GM12891 (cell line): ENCODE measurements at regions not wholly inside any gene's neighbourhood (a gene's known extent, or its start where the extent isn't known, plus 50 kb on each side); places are given as distances from the start of the nearest gene placed in this dataset.

ENCODE experiments used
- POLR2A ChIP-seq: IDR thresholded peaks from 2 replicates; pipeline ENCODE4 v1.6.1; 2011; ENCODE audit warnings: low read depth, low read length, control low read depth
- POLR2AphosphoS5 ChIP-seq: IDR thresholded peaks from 2 replicates; pipeline ENCODE4 v1.6.1; 2011; ENCODE audit warnings: low read depth, low read length, control low read depth

DNA sequence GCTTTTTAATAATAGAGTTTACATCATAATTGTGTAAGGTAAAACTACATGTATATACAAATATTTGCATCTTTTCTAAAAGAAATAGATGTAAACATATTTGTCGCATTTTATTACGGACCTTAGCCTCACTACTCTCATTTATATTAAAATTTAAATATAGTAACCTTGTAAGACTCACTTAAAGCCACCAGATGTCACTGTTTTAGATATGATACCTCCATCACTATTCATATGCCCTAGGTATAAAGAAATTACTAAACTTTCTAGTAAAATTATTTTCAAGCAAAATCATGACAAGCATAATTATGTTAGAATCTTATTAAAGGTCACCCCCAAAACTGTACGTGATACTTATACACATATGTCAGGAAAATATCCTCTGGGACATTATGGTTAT, 674.3 kb upstream of the REG3G start:
- TF ChIP-seq POLR2A (no peak), POLR2AphosphoS5 (no peak)
